ENCODE measurements at regions not wholly inside any gene's neighbourhood (a gene's known extent, or its start where the extent isn't known, plus 50 kb on each side); places are given as distances from the start of the nearest gene placed in this dataset.

GRCh38 chrX:20620306-20620705 lies 353.6 kb upstream of the RPS6KA3 start:
- DNase-seq (ENCODE audit: low spot score), result no peak

GRCh38 chrX:20609916-20610415 lies 343.3 kb upstream of the RPS6KA3 start:
- no peak for DNase-seq (ENCODE audit: low spot score)

GRCh38 chrX:20606831-20607230 lies 340.1 kb upstream of the RPS6KA3 start:
- no peak for DNase-seq (ENCODE audit: low spot score)

DNA sequence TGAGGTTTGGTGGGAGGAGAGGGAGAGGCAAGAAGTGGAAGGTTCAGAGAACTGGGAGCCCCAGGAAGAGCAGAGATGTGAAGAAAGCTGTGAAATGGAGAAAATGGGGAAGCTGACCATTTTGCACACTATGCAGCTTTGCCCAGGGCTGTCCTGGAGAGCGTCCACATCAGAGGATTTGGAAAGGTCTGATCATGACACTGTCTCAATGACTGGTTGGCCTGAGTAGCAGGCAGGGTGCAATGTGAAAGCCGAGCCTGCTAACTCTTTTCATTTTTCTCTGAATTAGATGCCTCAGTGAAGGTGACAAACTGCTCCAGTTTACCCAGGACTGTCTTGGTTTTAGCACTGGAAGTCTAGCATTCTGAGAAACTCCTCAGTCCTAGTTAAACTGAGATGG lies 330.1 kb upstream of the RPS6KA3 start:
- DNase-seq (ENCODE audit: low spot score), result no peak

GRCh38 chrX:20595928-20596575 lies 329.3 kb upstream of the RPS6KA3 start:
- no peak for DNase-seq (ENCODE audit: low spot score)

DNA sequence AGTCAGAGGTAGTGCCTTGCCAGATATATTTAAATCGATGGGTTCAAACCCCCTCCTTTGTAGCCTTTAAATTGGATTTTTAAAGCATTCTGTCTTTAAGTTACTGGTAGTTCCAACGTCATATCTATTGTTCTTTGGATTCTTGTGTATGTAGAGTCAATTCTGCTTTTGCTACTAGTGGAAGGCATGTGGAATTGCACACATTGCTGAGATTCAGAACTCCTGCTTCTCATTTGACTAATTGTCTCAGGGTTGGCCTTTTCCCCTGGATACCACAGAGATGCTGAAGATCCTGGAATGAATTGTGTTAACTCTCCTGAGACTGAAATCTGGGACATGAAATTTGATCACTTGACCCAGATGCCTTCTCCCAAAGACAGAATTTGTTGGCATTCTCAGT lies 328.3 kb upstream of the RPS6KA3 start:
- no peak for DNase-seq (ENCODE audit: low spot score)

- DNase-seq (ENCODE audit: low spot score), result no peak
Observed at GRCh38 chrX:20593836-20594235, 327.1 kb upstream of the RPS6KA3 start.

GRCh38 chrX:20593402-20593801 lies 326.7 kb upstream of the RPS6KA3 start:
- no peak for DNase-seq (ENCODE audit: low spot score)

DNA sequence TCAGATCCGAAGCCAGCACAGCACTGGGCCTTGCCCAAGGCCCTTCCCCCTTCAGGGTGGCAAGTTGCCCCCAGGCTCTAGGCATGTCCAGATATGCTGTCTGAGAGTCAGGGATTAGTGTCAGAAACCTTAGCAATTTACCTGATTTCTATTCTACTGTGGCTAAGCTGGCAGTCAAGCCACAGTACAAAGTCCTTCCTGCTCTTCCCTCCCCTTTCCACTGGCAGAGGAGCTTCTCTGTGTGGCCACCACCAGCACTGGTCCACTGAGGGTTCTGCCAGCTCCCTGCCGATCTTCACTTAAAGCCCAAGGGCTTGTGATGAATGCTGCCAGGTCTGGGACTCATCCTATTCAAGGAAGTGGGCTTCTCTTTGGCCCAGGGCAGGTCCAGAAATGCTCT lies 324.5 kb upstream of the RPS6KA3 start:
- no peak for DNase-seq (ENCODE audit: low spot score)

DNA sequence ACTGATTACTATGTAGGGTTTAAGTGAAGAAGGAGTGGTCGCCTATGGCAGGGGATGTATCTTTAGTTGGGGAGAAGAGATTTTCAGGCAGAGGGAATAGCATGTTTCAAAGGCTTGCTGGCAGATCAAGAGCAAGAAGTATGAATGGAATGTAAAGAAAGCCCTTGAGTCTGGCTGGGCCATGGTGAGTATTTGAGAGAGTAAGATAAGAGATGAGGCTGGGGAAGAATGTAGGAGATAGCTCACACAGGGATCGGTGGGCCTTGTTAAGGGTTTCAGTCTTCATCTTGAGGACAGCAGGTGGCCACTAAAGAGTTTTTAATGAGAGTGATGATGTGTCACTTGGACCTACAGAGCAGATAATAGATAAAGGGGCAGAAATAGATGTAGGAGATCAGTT lies 319.1 kb upstream of the RPS6KA3 start:
- DNase-seq (ENCODE audit: low spot score), result no peak

DNA sequence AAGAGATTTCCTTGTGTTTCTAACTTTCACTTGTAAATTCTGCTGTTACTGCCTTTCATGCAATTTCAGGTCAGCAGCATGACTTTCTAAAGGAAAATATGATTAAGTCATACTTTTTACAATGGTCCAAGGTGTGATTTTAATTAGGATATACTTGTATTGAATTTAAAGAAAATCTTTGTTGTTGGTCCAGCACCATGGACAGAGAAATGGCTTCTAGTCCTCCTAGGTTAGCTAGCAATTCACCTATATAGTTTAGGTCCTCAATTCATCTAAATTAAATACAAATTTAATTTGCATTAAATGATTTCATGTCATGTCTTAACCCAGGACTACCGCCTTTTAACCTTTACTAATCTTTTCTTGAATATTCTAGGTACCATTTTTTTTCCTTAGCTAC lies 304.9 kb upstream of the RPS6KA3 start:
- no peak for DNase-seq (ENCODE audit: low spot score)

- no peak for DNase-seq (ENCODE audit: low spot score)
Observed at GRCh38 chrX:20567108-20567507, 300.4 kb upstream of the RPS6KA3 start.

DNA sequence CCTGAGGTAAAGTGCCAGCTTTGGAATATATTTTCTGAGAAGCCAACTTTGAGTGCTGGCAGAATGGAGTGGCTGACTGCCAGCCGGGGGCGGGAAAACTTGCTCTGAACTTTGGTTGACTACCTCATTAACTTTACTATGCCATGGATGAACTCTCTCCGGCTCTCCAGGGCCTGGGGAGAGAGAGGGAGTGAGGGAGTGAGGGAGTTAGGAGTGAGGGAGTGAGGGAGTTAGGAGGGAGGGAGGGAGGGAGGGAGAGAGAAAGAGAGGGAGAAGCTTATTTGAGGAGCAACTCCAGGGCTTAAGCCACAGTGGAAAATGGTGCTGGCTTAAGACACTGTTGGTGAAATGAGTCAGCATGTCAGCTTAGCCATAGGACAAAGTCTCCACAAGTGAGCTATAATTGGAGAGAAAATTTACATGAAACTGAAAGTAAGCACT lies 280.9 kb upstream of the RPS6KA3 start:
- no peak for DNase-seq (ENCODE audit: low spot score)

DNA sequence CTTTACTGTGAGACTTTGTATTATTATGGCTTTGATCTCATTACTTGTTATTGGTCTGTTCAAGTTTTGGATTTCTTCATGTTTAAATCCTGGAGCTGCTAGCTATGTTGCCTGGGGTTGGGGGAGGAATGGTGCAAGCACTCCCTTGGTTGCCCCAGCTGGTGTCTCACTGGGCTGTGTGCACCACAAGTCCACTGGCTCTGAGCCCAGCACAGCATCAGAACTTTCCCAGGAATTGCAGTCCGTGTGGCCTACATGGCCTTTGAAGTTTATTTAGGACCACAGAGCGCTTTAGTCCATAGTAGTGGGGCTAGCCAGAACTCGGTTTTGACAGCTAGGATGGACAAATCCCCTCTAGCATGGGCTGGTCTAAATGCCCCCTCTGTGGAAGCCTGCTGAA lies 278.8 kb upstream of the RPS6KA3 start:
- DNase-seq (ENCODE audit: low spot score), result no peak

- no peak for DNase-seq (ENCODE audit: low spot score)
Observed at GRCh38 chrX:20542072-20542471, 275.4 kb upstream of the RPS6KA3 start.

- DNase-seq (ENCODE audit: low spot score), result no peak
Observed at GRCh38 chrX:20538974-20539373, 272.3 kb upstream of the RPS6KA3 start.

DNA sequence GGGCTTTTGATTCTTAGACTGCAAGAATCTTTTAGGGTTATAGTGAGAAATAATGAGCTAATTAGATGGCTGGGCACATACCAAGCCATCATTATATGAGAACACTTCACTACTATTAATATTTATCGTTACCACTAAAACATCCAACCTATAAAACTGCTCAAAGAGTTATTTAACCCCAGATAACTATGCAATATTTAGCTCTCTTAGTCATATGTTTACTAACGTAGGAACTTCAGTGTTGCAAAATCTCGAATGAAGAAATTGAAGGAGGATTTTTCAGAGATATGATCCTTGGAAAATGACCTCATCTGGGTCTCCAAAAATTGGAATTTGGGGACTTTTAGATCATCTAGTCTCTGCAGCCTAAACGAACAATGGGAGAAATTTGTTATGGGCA lies 265.0 kb upstream of the RPS6KA3 start:
- DNase-seq (ENCODE audit: low spot score), result no peak

GRCh38 chrX:20530406-20530921 lies 263.8 kb upstream of the RPS6KA3 start:
- peak; percentile 61 for DNase-seq (ENCODE audit: low spot score)

DNA sequence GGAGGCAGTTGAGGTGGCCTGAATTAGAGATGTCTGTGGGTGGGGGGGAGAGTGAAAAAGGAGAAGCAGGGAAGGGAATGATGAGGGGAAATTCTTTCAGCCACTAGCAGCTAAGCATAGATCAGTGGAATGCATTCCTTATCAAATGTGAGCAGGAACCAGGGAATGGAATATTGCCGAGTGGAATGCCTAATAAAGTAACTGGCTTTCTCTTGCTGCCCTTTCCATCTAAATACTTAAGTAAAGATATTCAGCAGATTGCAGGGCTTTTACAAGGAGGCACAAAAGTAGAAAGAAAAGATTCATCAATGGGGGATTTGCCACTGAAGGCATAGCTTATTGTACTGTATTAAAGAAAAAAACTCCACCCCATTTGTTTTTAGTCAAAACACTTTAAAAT lies 263.0 kb upstream of the RPS6KA3 start:
- DNase-seq (ENCODE audit: low spot score), result no peak

- DNase-seq (ENCODE audit: low spot score), result no peak
Observed at GRCh38 chrX:20529301-20529700, 262.6 kb upstream of the RPS6KA3 start.

GRCh38 chrX:20527558-20528011 lies 260.9 kb upstream of the RPS6KA3 start:
- DNase-seq (ENCODE audit: low spot score), result no peak

DNA sequence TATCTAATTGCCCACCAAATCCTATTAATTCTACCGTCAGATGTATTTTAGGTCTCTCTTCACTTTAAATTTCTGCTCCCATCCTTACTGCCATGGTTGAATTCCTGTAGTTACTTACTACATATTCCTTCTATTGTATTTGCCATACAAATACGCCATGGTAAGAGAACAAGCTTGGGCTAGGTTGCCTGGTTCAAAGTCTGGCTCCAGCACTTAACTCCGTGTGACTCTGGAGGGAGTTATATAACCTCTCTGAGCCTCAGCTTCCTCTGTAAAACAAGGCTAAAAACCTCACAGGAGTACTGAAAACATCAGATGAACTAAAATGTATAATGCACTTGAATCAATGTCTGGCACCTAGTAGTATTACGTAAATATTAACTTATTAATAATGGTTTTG lies 260.3 kb upstream of the RPS6KA3 start:
- no peak for DNase-seq (ENCODE audit: low spot score)

GRCh38 chrX:20523626-20524312 lies 257.1 kb upstream of the RPS6KA3 start:
- DNase-seq (ENCODE audit: low spot score), result no peak
